Inferior parietal cortex (tissue), 1 donor: ENCODE measurements at regions not wholly inside any gene's neighbourhood (a gene's known extent, or its start where the extent isn't known, plus 50 kb on each side); places are given as distances from the start of the nearest gene placed in this dataset.
"Not testable (repeated sequence)": the region's sequence is repeated elsewhere in the genome, so short reads cannot be mapped to it uniquely, and the experiment has no call there.

Source experiments
- DNase-seq: peaks from one replicate; pipeline ENCODE4 v3.0.0-alpha.2; 2016; ENCODE audit errors: extremely low spot score

DNA sequence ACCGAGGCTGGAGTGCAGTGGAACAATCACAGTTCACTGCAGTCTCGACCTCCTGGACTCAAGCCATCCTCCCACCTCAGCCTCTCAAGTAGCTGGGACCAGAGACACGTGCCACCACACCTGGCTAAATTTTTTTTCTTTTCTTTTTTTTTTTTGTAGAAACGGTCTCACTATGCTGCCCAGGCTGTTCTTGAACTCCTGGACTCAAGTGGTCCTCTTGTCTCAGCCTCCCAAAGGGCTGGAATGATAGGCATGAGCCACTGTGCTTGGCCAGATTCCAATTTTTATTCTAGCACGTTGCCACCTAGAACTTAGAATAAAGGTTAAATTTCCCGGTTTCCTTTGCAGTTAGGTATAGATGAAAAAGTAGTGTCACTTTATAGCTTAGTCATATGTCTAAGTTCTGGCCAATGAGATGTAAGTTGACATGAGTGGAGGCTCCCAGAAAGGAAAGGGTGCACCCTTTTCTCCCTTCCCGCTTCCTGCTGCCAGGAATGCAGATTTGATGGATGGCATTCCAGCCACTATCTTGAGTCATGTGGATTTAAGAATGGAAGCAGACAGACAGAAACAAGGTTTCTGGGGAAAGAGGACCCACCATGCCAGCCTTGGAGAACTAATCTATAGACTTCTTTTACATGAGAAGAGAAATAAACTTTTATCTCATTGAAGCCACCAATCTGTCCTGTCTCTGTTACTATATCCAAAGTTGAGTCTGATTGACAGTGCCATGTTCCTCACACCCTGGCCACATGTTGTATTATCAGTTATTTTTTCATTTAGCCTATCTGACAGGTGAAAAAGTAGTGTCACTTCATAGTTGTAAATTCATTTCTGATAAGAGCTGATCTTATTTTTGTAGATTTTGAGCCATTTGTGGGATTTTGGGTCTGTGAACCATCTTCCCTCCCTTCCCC, 60.6 kb upstream of the NCOA3 start:
- DNase-seq = no peak

DNA sequence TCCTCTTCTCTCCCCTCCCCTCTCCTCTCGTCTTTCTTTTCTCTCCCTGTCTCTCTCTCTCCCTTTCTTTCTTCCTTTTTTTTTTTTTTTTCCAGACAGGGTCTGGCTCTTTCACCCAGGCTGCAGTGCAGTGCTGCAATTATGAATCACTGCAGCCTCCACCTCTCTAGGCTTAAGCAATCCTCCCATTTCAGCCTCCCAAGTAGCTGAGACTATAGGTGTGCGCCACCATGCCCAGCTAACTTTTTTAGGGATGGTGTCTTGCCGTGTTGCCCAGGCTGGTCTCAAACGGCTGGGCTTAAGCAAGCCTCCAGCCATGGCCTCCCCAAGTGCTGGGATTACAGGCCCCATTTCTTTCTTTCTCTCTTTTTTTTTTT, 59.9 kb upstream of the NCOA3 start:
- no peak for DNase-seq

DNA sequence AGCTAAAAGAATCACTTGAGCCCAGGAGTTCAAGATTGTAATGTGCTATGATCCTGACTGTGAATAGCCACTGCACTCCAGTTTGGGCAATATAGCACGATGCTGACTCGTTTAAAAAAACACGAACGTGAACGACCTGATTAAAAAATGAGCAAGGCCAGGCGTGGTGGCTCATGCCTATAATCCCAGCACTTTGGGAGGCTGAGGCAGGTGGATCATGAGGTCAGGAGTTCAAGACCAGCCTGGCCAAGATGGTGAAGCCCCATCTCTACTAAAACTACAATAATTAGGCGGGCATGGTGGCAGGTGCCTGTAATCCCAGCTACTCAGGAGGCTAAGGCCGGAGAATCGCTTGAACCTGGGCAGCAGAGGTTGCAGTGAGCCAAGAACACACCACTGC, 58.6 kb upstream of the NCOA3 start:
- not testable (repeated sequence) for DNase-seq

DNA sequence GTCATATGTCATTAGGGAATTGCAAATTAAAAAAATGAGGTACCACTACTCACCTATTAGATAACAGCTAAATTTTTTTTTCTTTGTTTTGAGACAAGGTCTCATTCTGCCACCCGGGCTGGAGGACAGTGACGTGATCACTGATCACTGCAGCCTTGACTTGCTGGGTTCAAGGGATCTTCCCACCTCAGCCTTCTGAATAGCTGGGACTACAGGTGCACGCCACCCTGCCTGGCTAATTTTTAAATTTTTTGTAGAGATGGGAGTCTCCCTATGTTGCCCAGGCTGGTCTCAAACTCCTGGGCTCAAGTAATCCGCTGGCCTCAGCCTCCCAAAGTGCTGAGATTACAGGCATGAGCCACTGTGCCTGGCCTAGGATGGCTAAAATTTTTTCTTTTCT, 57.1 kb upstream of the NCOA3 start:
- DNase-seq = no peak

DNA sequence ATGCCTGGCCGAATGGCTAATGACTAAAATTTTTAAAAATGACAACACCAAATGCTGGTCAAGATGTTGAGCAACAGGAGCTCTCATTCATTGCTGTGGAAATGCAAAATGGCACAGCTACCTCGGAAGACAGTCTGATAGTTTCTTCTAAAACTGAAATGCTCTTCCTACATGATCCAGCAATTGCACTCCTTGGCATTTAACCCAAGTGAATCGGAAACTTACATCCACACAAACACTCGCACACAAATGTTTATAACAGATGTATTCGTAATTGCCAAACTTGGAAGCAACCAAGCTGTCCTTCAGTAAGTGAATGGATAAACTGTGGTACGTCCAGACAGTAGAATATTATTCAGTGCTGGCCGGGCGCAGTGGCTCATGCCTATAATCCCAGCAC, 56.4 kb upstream of the NCOA3 start:
- no peak for DNase-seq

DNA sequence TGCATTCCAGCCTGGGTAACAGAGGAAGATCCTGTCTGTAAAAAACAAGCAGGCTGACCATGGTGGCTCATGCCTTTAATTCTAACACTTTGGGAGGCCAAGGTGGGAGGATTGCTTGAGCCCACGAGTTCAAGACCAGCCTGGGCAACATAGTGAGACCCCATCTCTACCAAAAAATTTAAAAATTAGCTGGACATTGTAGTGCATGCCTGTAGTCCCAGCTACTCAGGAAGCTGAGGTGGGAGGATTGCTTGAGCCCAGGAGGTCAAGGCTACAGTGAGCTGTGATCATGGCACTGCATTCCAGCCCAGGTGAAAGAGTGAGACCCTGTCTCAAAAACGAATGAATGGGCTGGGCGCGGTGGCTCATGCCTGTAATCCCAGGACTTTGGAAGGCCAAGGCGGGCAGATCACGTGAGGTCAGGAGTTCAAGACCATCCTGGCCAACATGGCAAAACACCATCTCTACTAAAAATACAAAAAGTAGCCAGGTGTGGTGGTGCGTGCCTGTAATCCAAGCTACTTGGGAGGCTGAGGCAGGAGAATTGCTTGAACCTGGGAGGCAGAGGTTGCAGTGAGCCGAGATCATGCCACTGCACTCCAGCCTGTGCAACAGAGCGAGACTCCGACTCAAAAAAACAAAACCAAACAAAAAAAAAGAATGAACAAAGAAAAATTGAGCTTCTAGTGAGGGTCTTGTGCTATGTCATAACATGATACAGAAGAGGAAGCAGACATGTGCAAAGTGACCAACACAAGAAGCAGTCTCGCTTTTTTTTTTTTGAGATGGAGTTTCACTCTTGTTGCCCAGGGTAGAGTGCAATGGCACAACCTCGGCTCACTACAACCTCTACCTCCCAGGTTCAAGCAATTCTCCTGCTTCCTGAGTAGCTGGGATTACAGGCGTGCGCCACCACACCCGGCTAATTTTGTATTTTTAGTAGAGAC, 54.1 kb upstream of the NCOA3 start:
- DNase-seq = not testable (repeated sequence)

DNA sequence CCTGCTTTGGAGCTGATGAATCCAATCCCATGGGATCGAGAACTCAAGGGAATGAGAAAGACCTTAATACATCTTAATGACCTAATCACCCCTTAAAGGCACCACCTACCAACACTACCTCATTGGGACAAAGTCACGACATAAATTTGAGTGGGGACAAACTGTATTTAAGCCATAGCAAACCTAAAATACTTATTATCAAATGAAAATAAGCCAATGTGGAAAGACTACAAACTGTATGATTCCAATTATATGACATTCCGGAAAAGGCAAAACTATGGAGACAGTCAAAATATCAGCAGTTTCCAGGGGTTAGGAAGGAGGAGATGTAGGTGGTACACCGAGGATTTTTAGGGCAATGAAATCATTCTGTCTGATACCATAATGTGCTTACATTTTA, 53.3 kb upstream of the NCOA3 start:
- DNase-seq = no peak

DNA sequence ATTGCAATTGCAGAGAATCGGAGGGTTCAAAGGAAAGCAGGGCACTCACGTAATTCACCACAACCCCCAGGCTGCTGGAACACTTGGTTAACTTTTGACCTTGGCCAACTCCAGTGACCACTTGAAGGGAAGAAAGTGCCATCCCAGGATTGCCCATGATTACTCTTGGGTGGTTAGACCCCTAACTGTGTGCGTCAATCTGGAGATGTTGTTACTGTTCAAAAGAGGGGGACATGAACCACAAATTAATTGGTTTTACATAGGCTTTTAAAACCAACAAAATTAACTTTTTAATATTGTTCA, 50.1 kb upstream of the NCOA3 start:
- DNase-seq = no peak
